Peyer's patch (tissue), 4 donors: ENCODE measurements at regions not wholly inside any gene's neighbourhood (a gene's known extent, or its start where the extent isn't known, plus 50 kb on each side); places are given as distances from the start of the nearest gene placed in this dataset.

Source experiments
- DNase-seq, 3 donors: peaks; one replicate each; pipeline ENCODE4 v3.0.0-alpha.2; 2017 to 2019
- H3K27ac ChIP-seq, 4 donors: fragments of 200-600 bp; sonication (generic); one replicate each; pipeline ENCODE4 v1.5.1; 2016 to 2019
- H3K27me3 ChIP-seq, 2 donors: fragments of 200-600 bp; sonication (generic); one replicate each; pipeline ENCODE4 v1.5.1; 2019
- H3K36me3 ChIP-seq, 3 donors: fragments of 200-600 bp; sonication (generic); one replicate each; pipeline ENCODE4 v1.5.1; 2016 to 2019
- H3K4me1 ChIP-seq, 4 donors: fragments of 200-600 bp; sonication (generic); one replicate each; pipeline ENCODE4 v1.5.1; 2016 to 2019
- H3K4me3 ChIP-seq, 4 donors: fragments of 200-600 bp; sonication (generic); 1 replicate in 3 of 4; 2 replicates in 1 of 4; pipeline ENCODE4 v1.5.1; 2016 to 2019; ENCODE audit warnings: mild to moderate bottlenecking in 1 of 4
- H3K9me3 ChIP-seq, 4 donors: fragments of 200-600 bp; sonication (generic); one replicate each; pipeline ENCODE4 v1.5.1; 2016 to 2019; ENCODE audit warnings: mild to moderate bottlenecking in 1 of 4
- POLR2A ChIP-seq, 2 donors: fragments of 450-650 bp; IDR thresholded peaks; one replicate each; pipeline ENCODE4 v1.5.1; 2017; ENCODE audit warnings: antibody characterized with exemption in 2 of 2, mild to moderate bottlenecking in 2 of 2, moderate library complexity in 2 of 2
- TF ChIP-seq, protein P1 (sequence below), 6 experiments: fragments of 450-650 bp in 4 of 6; fragments of 200-600 bp in 2 of 6; sonication (generic) in 1 of 6; IDR thresholded peaks; one replicate each; pipeline ENCODE4 v1.5.1; 2017 to 2019; ENCODE audit warnings: antibody characterized with exemption in 6 of 6, mild to moderate bottlenecking in 3 of 6, moderate library complexity in 1 of 6

DNA sequence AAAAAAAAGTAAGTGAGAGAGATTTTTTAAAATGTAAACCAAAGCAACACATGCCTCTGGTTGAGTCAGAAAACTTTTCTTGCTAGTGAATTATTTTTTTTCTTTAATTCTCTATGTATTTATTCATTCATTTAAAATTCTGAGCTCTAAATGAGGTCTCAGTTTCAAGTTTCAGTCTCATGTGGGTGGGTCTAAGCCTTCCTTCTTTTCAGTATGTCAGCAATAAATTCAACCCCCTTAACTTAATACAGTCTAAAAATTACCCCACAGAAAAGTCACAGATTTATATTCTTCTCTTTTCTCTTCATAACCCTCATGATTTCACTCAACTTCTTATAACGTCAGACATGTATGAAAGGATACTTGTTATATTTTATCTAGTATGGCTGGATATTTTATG, 663.3 kb upstream of the PTCHD4 start:
- no peak overlapping the region for H3K4me3 ChIP-seq
- TF ChIP-seq, protein P1, sequence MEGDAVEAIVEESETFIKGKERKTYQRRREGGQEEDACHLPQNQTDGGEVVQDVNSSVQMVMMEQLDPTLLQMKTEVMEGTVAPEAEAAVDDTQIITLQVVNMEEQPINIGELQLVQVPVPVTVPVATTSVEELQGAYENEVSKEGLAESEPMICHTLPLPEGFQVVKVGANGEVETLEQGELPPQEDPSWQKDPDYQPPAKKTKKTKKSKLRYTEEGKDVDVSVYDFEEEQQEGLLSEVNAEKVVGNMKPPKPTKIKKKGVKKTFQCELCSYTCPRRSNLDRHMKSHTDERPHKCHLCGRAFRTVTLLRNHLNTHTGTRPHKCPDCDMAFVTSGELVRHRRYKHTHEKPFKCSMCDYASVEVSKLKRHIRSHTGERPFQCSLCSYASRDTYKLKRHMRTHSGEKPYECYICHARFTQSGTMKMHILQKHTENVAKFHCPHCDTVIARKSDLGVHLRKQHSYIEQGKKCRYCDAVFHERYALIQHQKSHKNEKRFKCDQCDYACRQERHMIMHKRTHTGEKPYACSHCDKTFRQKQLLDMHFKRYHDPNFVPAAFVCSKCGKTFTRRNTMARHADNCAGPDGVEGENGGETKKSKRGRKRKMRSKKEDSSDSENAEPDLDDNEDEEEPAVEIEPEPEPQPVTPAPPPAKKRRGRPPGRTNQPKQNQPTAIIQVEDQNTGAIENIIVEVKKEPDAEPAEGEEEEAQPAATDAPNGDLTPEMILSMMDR (IDR thresholded peaks at IDR 0.05): no peak
- no peak for TF ChIP-seq POLR2A (IDR thresholded peaks at IDR 0.05)
- no peak overlapping the region for H3K27ac ChIP-seq
- H3K4me1 ChIP-seq: no peaks in the 10 kb centered on the region
- DNase-seq: no peak
- H3K36me3 ChIP-seq: no peaks in the 10 kb centered on the region
- no peaks in the 10 kb centered on the region for H3K9me3 ChIP-seq
- H3K27me3 ChIP-seq: no peaks in the 10 kb centered on the region

DNA sequence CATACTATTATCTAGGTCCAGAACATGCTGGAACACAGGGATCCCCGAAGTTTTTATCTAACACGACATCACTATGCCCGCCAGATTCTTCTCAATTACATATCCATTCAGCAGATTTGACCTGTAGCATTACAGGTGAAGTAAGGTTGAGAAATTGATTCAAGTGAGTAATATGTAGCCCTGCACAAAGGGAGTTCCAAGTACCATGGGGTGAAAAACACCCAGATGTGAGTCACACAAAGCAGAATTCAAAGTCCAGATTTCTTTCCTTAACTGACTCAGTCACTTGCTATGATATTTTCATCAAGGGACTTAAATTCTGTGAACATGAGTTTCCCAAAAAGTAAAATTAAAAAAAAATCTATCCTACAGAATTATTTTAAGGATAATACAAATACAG, 655.4 kb upstream of the PTCHD4 start:
- no peak for TF ChIP-seq POLR2A (IDR thresholded peaks at IDR 0.05)
- TF ChIP-seq, protein P1 (IDR thresholded peaks at IDR 0.05): no peak
- Histone ChIP-seq H3K4me3 (no peak overlapping the region), H3K27me3 (no peaks in the 10 kb centered on the region), H3K36me3 (no peaks in the 10 kb centered on the region), H3K9me3 (no peaks in the 10 kb centered on the region), H3K27ac (no peak overlapping the region), H3K4me1 (no peaks in the 10 kb centered on the region)
- DNase-seq: no peak

DNA sequence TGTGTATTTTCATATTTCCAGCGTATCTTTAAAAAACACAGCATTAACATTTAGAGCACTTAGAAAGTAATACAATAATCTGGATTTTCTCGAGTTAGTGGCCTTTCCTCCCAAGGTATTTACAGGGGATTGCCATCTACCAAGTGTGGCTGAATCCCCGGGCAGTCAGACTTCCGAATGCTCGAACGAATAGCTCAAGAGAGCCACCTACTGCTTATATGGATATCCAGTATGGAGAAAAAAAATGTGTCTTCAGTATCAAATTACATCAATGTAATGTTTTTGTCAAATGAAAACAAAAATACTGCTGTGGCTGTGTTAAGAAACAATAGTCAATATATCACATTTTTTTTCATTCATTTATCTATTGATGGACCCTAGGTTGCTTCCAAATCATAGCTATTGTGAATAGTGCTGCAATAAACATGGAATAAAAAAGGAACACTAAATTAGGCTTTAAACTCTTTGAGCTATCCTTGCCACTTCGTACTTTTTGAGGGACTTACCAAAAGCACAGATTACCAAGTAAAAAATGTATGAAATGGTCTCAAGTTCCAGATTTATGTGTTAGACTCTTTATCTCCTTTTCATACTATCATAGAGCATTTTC, 654.5 kb upstream of the PTCHD4 start:
- Histone ChIP-seq H3K36me3 (no peaks in the 10 kb centered on the region), H3K27me3 (no peaks in the 10 kb centered on the region), H3K4me1 (no peaks in the 10 kb centered on the region), H3K9me3 (no peaks in the 10 kb centered on the region), H3K27ac (no peak overlapping the region), H3K4me3 (no peak overlapping the region)
- TF ChIP-seq, protein P1 (IDR thresholded peaks at IDR 0.05): peak in 3 of 6 experiments; percentile 30 to 36 (median 36)
- no peak for TF ChIP-seq POLR2A (IDR thresholded peaks at IDR 0.05)
- no peak for DNase-seq

DNA sequence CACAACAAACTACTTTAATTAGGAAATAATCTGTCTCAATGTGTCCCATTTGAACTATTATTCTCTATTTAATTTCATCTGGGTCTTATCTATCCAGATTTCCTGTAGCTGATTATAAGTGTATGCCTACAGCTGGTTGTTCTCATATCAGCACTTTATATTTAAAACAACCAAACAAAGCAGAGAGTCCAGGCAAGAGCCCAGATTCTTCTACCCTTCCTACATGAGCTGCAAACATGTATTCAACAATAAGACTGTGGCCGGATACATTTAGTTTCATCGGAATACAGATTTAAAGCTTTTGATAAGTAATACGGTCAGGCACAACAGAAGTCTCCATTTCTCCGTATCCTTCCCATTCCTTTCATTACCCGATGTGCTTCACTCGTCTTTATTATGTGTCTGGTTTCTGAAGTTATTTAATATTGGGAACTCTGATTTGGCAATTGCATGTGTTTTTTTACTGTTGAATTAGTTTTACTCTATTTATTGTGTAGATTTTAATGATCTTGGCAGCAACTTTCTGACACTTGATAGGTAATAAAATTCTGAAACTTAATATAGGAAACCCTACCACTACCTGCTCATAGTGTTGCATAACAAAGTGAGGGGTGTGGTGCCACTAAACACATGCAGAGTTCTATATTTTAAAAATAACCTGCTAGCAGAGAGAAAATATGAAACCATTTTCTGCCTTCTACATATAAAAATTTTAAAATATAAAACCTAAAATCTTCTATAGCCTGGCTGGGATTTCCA, 653.5 kb upstream of the PTCHD4 start:
- no peak for DNase-seq
- no peaks in the 10 kb centered on the region for H3K4me1 ChIP-seq

DNA sequence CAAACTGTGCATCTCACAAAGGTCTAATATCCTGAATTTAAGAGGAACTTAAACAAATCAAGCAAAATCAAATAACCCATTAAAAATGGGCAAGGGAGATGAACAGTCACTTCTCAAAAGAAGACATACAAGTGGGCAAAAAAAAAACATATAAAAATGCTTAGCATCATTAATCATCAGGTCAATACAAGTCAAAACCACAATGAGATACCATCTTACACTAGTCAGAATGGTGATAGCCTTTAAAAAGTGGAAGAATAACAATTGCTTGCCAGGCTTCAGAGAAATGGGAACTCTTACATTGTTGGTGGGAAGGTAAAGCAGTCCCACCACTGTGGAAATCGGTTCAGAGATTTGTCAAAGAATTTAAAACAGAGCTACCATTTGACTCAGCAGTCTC, 646.7 kb upstream of the PTCHD4 start:
- TF ChIP-seq POLR2A (IDR thresholded peaks at IDR 0.05): no peak
- TF ChIP-seq, protein P1 (IDR thresholded peaks at IDR 0.05): no peak
- no peak for DNase-seq
- no peaks in the 10 kb centered on the region for H3K9me3 ChIP-seq
- H3K36me3 ChIP-seq: no peaks in the 10 kb centered on the region
- no peaks in the 10 kb centered on the region for H3K27me3 ChIP-seq
- H3K4me1 ChIP-seq: no peaks in the 10 kb centered on the region
- H3K4me3 ChIP-seq: no peak overlapping the region
- H3K27ac ChIP-seq: no peak overlapping the region

More for the DNA sequence above, 653.5 kb upstream of the PTCHD4 start:
- no peak for TF ChIP-seq POLR2A (IDR thresholded peaks at IDR 0.05)
- TF ChIP-seq, protein P1 (IDR thresholded peaks at IDR 0.05): no peak
- H3K9me3 ChIP-seq: no peaks in the 10 kb centered on the region
- H3K4me3 ChIP-seq: no peak overlapping the region
- no peaks in the 10 kb centered on the region for H3K36me3 ChIP-seq
- no peaks in the 10 kb centered on the region for H3K27me3 ChIP-seq
- H3K27ac ChIP-seq: no peak overlapping the region
